GM21825 (cell line): ENCODE measurements at regions not wholly inside any gene's neighbourhood (a gene's known extent, or its start where the extent isn't known, plus 50 kb on each side); places are given as distances from the start of the nearest gene placed in this dataset.

Experiments used
- ATAC-seq: cut with Tn5 transposase; IDR thresholded peaks from one replicate; pipeline ENCODE4 v1.9.1; 2021; ENCODE audit warnings: mild to moderate bottlenecking, moderate library complexity; ENCODE audit not compliant: unreplicated experiment

- ATAC-seq: no peak
These were observed 1072.1 kb upstream of the FANCL start for GRCh38 chr2:59312967-59313940.

- ATAC-seq: no peak
These were observed 1070.9 kb upstream of the FANCL start for GRCh38 chr2:59312029-59312428.

DNA sequence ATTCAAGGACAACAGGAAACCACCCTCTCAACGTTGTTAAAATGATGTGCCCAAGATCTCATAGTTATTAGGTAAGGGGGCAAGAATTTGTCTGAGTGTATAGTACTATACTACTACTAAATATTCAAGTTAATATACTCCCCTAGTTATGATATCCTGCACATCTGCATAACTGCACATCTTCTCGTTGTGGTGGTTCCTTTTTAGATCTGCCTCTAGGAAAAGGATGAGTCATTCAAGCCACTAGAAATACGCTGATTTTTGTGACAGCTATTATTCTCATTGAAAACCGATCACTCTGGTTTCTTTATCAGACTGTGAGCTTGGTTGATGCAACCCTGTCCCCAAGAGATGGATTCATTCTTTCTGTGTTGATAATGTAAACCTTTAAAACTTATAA is 1067.0 kb upstream of the FANCL start:
- ATAC-seq: no peak

DNA sequence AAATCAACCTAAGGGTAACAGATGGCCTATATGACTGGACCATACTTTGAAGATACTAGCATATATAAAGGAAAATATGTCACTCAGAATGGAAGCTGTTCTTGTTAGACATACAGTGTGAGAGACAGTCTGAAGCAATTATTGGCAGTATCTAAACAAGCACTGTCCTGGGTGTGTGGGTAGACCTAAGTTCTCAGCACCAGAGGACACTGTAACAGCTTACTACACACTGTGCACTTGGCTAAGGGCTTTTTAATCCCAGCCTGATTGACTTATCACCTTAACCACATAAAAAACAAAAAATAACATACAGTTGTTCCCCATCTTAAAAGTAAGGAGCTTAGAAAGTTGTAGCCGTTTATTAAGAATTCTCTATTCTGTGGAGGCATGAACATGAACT is 1066.1 kb upstream of the FANCL start:
- ATAC-seq: no peak

GRCh38 chr2:59303272-59303671 is 1062.1 kb upstream of the FANCL start:
- ATAC-seq: no peak

GRCh38 chr2:59302683-59303082 is 1061.6 kb upstream of the FANCL start:
- ATAC-seq: no peak

DNA sequence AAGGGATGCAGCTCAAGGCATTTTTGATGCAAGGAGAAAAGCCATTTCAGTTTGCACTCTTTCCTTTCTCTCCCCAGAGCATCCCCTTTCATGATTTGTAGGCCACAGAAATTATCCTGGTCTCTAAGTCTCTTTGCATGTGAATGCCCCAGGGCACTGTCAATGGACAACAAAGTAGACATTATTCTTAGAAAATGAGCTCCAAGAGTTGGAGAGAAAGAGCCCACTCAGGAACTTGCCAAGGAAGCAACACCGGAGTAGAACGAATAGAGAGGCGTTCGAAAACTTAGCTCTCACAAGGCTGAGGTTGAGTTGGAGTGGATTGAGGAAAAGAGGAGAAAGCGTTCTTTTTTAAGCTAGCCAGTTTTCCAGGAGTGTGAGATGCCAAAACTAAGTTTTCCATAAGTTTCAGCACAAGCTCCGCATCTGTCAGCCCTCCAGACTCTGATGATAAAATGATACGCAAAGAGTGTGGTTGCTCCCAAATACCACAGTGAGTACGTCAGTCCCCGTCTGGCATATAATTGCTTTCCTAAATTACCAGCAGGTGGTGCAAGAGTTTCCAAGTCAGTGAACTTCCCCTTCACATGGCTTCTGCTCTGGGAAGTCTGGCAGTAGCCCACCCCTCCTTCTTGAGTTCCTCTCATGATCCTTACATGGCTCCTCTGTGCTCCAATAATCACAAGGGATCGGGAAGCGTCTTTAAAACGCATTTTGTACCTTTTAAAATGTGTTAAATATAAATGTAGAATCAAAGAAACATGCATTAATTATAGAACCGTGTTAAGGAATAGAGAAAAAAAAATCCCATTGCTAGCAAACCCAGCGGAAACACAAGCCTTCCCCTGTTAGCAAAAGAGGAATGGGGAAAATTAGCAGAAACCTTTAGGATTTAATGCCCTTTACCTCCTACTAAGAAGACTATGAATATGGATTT is 1060.6 kb upstream of the FANCL start:
- no peak for ATAC-seq

GRCh38 chr2:59297816-59298215 is 1056.7 kb upstream of the FANCL start:
- ATAC-seq: no peak

GRCh38 chr2:59296279-59296678 is 1055.2 kb upstream of the FANCL start:
- no peak for ATAC-seq

DNA sequence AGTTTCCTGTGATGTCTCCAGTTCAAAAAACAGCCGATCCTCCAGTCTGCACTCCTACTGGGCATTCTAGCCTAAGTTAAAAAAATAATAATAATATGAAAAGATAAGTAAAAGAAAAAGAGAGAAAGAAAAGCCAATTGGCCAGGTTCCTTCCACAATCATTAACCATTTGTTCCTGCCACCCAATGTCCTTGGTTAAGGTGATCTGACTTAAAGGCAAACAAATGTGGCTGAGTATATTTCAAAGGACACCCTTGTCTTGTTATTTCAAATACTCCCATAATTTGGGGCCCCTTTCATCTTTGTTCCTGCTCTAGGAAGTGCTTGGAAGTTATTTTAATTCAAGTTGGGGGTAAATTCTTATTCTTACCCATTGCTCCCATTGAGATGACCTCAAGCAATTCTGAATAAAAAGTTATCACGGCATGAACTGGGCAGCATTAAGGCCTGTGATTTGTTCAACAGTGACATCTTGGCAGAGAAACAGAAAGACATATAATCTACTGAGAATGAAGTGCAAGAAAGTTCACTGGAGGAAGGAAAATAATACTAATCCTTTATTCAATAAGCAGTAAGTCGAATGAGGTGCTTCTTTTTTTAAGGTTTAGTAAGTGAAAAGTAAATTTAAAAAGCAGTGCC is 1054.5 kb upstream of the FANCL start:
- ATAC-seq: no peak

GRCh38 chr2:59288771-59289170 is 1047.6 kb upstream of the FANCL start:
- no peak for ATAC-seq

GRCh38 chr2:59282374-59283057 is 1041.4 kb upstream of the FANCL start:
- ATAC-seq: no peak

DNA sequence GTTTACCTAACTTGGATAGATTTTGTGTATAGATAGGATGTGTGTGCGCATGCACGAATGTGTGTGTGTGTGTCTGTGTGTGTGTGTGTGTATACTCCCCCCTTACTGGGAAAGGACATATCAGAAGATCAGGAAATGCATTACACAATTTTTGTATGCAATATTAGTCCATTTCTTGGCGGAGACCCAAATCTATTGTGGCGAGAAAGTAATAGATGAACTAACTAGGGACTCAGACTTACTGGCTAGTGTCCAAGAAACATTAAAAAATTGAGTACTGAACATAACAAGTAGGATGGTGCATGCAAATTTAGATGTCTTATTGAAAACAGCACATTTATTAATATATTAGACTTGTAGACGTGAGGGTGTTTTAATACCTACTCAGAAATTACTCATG is 1036.5 kb upstream of the FANCL start:
- ATAC-seq: no peak

DNA sequence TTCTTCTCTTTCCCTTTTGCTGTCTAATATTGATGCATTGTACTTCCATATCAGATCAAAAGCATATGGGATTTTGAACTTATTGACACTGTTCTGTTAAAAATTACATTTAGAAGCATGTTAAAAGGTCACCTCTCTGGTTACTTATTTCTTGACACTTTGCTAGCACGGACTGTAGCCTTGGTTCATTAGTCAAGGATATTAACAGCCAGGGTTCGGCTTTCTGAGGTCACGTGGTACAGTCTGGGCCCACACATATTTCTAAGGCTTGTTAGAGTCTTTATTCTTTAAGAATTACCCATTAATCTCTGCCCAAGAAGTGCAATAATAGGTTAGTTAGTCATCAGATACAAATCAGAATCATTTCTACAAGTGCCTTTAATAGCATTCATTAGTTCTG is 1035.8 kb upstream of the FANCL start:
- no peak for ATAC-seq

DNA sequence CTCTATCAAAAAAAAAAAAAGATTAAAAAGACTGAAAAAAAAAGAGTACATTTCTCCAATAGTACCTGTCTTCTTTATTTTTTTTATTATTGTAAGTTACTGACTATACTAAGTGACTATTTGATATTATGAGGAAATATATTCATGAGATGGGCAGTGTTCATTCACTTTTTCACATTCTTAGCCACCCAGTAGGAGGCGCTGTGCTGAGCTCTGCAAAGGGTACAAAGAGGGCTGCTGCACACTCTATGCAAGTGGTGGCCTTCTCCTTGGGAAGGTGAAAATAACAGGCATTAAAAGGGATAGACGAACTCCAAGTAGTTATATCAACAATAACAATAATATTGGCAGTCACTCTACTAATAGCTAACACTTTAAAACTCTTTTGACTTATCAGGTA is 1034.9 kb upstream of the FANCL start:
- no peak for ATAC-seq

GRCh38 chr2:59266453-59266852 is 1025.3 kb upstream of the FANCL start:
- ATAC-seq: no peak

- ATAC-seq: no peak
These were observed 1018.8 kb upstream of the FANCL start for GRCh38 chr2:59259913-59260312.

GRCh38 chr2:59256290-59256689 is 1015.2 kb upstream of the FANCL start:
- ATAC-seq: no peak

DNA sequence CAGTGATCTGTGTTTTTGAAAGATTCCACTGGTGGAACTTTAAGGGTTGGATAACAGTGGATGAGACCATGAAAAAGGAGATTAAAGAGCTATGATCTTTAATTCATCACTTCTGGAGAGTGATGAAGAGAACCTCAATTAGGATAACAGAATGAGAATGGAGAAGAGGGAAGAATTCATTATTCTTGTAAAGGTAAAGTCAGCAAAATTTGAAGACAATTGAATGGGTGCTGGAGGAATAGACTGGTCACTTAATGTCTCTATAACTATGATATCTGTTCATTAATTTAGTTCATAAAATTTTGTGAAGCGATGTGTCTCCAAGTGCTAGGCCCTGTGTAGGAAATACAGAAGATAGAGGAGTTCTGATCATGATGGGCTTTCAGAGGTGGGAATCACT is 1013.2 kb upstream of the FANCL start:
- no peak for ATAC-seq

DNA sequence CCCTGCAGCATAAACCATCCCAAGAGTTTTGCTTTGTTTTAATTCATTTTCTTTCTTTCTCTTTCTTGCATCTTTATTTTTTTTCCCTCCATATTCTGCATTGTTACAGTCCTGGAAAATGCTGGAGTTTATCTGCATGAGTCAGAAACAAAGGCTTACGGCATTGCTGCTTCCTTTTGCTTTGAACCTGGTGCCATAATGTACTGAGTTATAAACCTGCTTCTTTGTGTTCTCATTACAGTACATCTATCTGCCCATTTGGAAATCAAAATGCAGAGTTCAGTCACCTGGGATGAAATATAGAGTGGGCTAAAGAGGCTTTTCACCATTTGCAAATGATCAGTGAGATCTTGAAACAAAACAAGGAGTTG is 1009.2 kb upstream of the FANCL start:
- no peak for ATAC-seq
